ENCODE measurements at regions not wholly inside any gene's neighbourhood (a gene's known extent, or its start where the extent isn't known, plus 50 kb on each side); places are given as distances from the start of the nearest gene placed in this dataset.
"Not testable (repeated sequence)": the region's sequence is repeated elsewhere in the genome, so short reads cannot be mapped to it uniquely, and the experiment has no call there.

- H3K36me3 ChIP-seq (replicated peaks in 1 of 2; ENCODE audit: insufficient read depth in 1 of 2, low read depth in 2 of 2): no peaks in the 10 kb centered on the region
- TF ChIP-seq CTCF (IDR thresholded peaks at IDR 0.05) (no peak), POLR2A (IDR thresholded peaks at IDR 0.05) (no peak)
- no peaks in the 10 kb centered on the region for H3K27me3 ChIP-seq
- no peak overlapping the region for H3K27ac ChIP-seq
- ATAC-seq (no peak), DNase-seq (no peak)
- H3K4me3 ChIP-seq: no peak overlapping the region
- H3K4me1 ChIP-seq: no peaks in the 10 kb centered on the region
- intact Hi-C loops (cut with DNase I): no loop called here
- WGBS, 2 donors: 50 to 57% methylated on average over 3 of the region's 3 CpGs
- no peaks in the 10 kb centered on the region for H3K9me3 ChIP-seq
Observed at GRCh38 chr13:78078168-78078567, 159.5 kb upstream of the EDNRB start.

- Histone ChIP-seq H3K36me3 (replicated peaks in 1 of 2; ENCODE audit: insufficient read depth in 1 of 2, low read depth in 2 of 2) (no peaks in the 10 kb centered on the region), H3K27me3 (no peaks in the 10 kb centered on the region), H3K4me3 (no peak overlapping the region), H3K27ac (no peak overlapping the region), H3K9me3 (no peaks in the 10 kb centered on the region), H3K4me1 (no peaks in the 10 kb centered on the region)
- no peak for DNase-seq
- intact Hi-C loops (cut with DNase I): no loop called here
- 33 to 42% methylated on average over 1 of the region's 1 CpG for WGBS, 2 donors
- TF ChIP-seq CTCF (IDR thresholded peaks at IDR 0.05) (no peak), POLR2A (IDR thresholded peaks at IDR 0.05) (no peak)
- no peak for ATAC-seq
Observed at GRCh38 chr13:78067290-78067689, 148.7 kb upstream of the EDNRB start.

GRCh38 chr13:78065141-78065540, 146.5 kb upstream of the EDNRB start:
- intact Hi-C loops (cut with DNase I): no loop called here
- Histone ChIP-seq H3K36me3 (replicated peaks in 1 of 2; ENCODE audit: insufficient read depth in 1 of 2, low read depth in 2 of 2) (no peaks in the 10 kb centered on the region), H3K27ac (no peak overlapping the region), H3K27me3 (no peaks in the 10 kb centered on the region), H3K9me3 (no peaks in the 10 kb centered on the region), H3K4me3 (no peak overlapping the region), H3K4me1 (no peaks in the 10 kb centered on the region)
- 64 to 76% methylated on average over 3 of the region's 3 CpGs for WGBS, 2 donors
- DNase-seq (no peak), ATAC-seq (no peak)
- TF ChIP-seq CTCF (IDR thresholded peaks at IDR 0.05) (no peak), POLR2A (IDR thresholded peaks at IDR 0.05) (no peak)

- H3K36me3 ChIP-seq (replicated peaks in 1 of 2; ENCODE audit: insufficient read depth in 1 of 2, low read depth in 2 of 2): no peaks in the 10 kb centered on the region
- no peaks in the 10 kb centered on the region for H3K9me3 ChIP-seq
- H3K4me3 ChIP-seq: no peak overlapping the region
- TF ChIP-seq POLR2A (IDR thresholded peaks at IDR 0.05) (no peak), CTCF (IDR thresholded peaks at IDR 0.05) (no peak)
- no peaks in the 10 kb centered on the region for H3K27me3 ChIP-seq
- intact Hi-C loops (cut with DNase I): no loop called here
- DNase-seq (no peak), ATAC-seq (no peak)
- no peaks in the 10 kb centered on the region for H3K4me1 ChIP-seq
- WGBS, 2 donors: 56 to 68% methylated on average over 4 to 5 of the region's 5 CpGs
- H3K27ac ChIP-seq: no peak overlapping the region
Observed at GRCh38 chr13:78061806-78062205, 143.2 kb upstream of the EDNRB start.

- WGBS, 2 donors: 64 to 69% methylated on average over 6 of the region's 6 CpGs
- Histone ChIP-seq H3K27ac (no peak overlapping the region), H3K36me3 (replicated peaks in 1 of 2; ENCODE audit: insufficient read depth in 1 of 2, low read depth in 2 of 2) (no peaks in the 10 kb centered on the region), H3K4me1 (no peaks in the 10 kb centered on the region), H3K4me3 (no peak overlapping the region), H3K9me3 (no peaks in the 10 kb centered on the region), H3K27me3 (no peaks in the 10 kb centered on the region)
- TF ChIP-seq CTCF (IDR thresholded peaks at IDR 0.05): no peak
- no peak for TF ChIP-seq POLR2A (IDR thresholded peaks at IDR 0.05)
- intact Hi-C loops (cut with DNase I): no loop called here
- no peak for DNase-seq
- no peak for ATAC-seq
Observed at GRCh38 chr13:78060966-78061365, 142.3 kb upstream of the EDNRB start.

- H3K4me1 ChIP-seq; ATAC-seq; H3K27me3 ChIP-seq; H3K9me3 ChIP-seq; intact Hi-C loops (cut with DNase I); H3K36me3 ChIP-seq (replicated peaks in 1 of 2; ENCODE audit: insufficient read depth in 1 of 2, low read depth in 2 of 2); H3K4me3 ChIP-seq; DNase-seq; H3K27ac ChIP-seq: not testable (repeated sequence)
- WGBS, 2 donors: 62 to 63% methylated on average over 2 of the region's 2 CpGs
Observed at GRCh38 chr13:78056865-78057264, 138.2 kb upstream of the EDNRB start.

Data from body of pancreas (tissue), 4 donors.